HUES48 (cell line): ENCODE measurements at regions not wholly inside any gene's neighbourhood (a gene's known extent, or its start where the extent isn't known, plus 50 kb on each side); places are given as distances from the start of the nearest gene placed in this dataset.

Experiments
- H3K27ac ChIP-seq: one replicate; pipeline ENCODE4 v1.7.0; 2013; ENCODE audit warnings: low read depth, low read length, inconsistent platforms
- H3K27me3 ChIP-seq: 2 replicates; pipeline ENCODE4 v1.6.1; 2013; ENCODE audit warnings: mild to moderate bottlenecking, low read length; ENCODE audit not compliant: control insufficient read depth, insufficient read depth
- H3K36me3 ChIP-seq: 2 replicates; pipeline ENCODE4 v1.6.1; 2013; ENCODE audit warnings: low read length; ENCODE audit not compliant: control insufficient read depth, insufficient read depth
- H3K4me1 ChIP-seq: 2 replicates; pipeline ENCODE4 v1.6.1; 2013; ENCODE audit warnings: mild to moderate bottlenecking, low read length; ENCODE audit not compliant: control insufficient read depth, insufficient read depth
- H3K4me3 ChIP-seq: 2 replicates; pipeline ENCODE4 v1.5.1; 2013; ENCODE audit warnings: mild to moderate bottlenecking, low read depth, low read length
- H3K9ac ChIP-seq: 2 replicates; pipeline ENCODE4 v1.6.1; 2013; ENCODE audit warnings: mild to moderate bottlenecking, low read depth, low read length, moderate library complexity
- H3K9me3 ChIP-seq: 2 replicates; pipeline ENCODE4 v1.6.1; 2013; ENCODE audit warnings: low read length; ENCODE audit not compliant: control insufficient read depth, insufficient read depth

DNA sequence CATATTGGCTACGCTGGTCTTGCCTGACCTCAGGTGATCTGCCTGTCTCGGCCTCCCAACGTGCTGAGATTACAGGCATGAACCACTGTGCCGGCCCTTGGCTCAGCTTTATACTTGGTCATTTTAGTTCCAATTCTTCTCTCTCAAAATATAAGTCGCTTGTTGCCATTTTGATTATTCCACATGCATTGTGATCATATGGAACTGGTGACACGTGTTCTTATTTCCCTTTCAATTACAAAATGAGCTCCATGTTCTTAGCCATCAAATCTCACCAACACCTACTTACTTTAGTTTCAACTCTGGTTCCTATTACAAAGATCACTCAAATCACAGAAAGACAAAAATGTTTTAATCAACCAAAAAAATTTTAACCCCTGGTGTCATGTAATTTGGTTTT lies 1711.7 kb downstream of the TP53TG3F start:
- Histone ChIP-seq H3K9ac (no peak overlapping the region), H3K4me3 (no peak overlapping the region), H3K9me3 (peaks cover 47% of the 10 kb centered on the region), H3K36me3 (no peaks in the 10 kb centered on the region), H3K27me3 (no peaks in the 10 kb centered on the region), H3K27ac (no peak overlapping the region), H3K4me1 (no peaks in the 10 kb centered on the region)

DNA sequence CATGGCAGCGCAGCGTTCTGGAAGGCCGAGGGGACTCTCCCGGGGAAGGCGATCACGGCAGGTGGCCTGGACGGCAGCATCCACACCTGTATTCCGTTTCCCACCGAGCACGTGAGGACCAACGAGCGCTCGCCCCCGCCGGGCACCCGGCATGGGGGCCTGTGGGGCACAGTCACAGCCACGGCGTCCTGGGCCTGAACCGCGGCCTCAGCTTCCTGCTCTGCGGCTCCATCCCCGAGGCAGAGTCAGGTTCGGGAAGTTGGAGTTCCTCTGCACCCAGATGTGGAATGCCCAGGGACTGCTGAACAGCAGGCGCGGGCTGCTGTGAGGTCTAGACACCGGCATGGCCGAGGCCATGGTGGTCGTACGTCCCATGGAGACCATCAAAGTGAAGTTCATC lies 1713.9 kb downstream of the TP53TG3F start:
- H3K4me1 ChIP-seq = no peaks in the 10 kb centered on the region

DNA sequence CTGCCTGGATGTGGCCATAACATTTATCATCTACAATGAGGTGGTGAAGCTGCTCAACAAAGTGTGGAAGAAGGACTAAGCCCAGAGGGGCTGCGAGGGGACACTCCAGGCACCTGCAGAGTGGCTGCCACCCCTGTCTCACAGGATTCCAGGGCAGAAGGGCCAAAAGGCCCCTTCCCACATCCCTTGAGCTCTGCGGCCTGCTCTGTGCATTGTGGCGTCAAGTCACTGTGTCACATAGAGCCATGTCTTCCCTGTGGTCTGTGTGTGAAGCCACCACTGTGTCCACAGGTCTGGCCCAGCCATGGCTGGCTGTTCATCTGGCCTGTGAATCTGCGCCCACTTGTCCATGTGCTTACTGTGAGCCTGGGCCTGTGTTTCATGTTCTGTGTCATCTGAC lies 1714.6 kb downstream of the TP53TG3F start:
- Histone ChIP-seq H3K9ac (no peak overlapping the region), H3K9me3 (peaks cover 73% of the 10 kb centered on the region)

More for the DNA sequence above, 1713.9 kb downstream of the TP53TG3F start:
- peaks cover 67% of the 10 kb centered on the region for H3K9me3 ChIP-seq
- H3K9ac ChIP-seq = no peak overlapping the region
- no peaks in the 10 kb centered on the region for H3K36me3 ChIP-seq
- no peak overlapping the region for H3K4me3 ChIP-seq
- no peak overlapping the region for H3K27ac ChIP-seq
- H3K27me3 ChIP-seq = no peaks in the 10 kb centered on the region

DNA sequence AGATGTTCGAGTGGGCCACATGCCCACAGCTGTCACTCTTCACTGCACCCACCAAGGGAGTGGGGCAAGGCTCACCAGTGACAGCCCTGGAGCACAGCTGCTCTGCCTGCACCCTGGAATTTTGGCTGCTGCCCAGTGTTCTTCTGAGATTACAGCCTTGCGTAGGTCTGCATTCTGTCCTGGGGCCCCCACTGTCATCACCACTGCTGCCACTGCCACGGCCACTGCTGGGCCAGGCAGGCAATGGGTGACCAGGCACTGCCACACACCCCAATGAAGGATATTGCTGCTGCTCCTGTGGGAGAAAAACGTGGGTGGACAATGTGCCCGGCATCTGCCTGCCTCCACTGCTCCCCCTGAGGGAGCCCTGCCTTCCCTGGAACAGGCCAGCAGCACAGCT lies 1717.0 kb downstream of the TP53TG3F start:
- Histone ChIP-seq H3K27ac (no peak overlapping the region), H3K27me3 (no peaks in the 10 kb centered on the region), H3K9ac (no peak overlapping the region), H3K4me1 (no peaks in the 10 kb centered on the region), H3K36me3 (no peaks in the 10 kb centered on the region), H3K4me3 (no peak overlapping the region), H3K9me3 (peaks cover 89% of the 10 kb centered on the region)

More for the DNA sequence above, 1714.6 kb downstream of the TP53TG3F start:
- Histone ChIP-seq H3K4me3 (no peak overlapping the region), H3K27ac (no peak overlapping the region), H3K36me3 (no peaks in the 10 kb centered on the region), H3K4me1 (no peaks in the 10 kb centered on the region), H3K27me3 (no peaks in the 10 kb centered on the region)

DNA sequence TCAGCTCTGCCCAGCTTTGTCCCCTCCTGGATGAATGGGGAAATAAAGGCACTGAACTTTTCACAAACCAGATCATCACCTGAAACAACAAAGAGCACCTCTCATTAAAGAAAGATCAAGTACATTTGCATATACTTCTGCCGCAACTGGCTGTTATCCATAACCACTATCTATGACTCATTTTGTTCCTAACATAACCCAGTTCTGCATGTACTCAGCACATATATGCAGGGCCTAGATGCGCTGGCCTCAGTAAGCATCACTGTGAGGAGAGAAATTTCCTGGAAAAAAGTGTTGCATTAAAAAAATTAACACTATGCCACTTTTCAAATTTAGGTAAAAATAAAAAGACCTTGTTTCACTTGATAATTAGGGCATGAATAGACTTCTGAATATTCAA lies 1718.4 kb downstream of the TP53TG3F start:
- H3K4me1 ChIP-seq = no peaks in the 10 kb centered on the region
- H3K27me3 ChIP-seq = no peaks in the 10 kb centered on the region
- H3K9me3 ChIP-seq = peaks cover 90% of the 10 kb centered on the region

DNA sequence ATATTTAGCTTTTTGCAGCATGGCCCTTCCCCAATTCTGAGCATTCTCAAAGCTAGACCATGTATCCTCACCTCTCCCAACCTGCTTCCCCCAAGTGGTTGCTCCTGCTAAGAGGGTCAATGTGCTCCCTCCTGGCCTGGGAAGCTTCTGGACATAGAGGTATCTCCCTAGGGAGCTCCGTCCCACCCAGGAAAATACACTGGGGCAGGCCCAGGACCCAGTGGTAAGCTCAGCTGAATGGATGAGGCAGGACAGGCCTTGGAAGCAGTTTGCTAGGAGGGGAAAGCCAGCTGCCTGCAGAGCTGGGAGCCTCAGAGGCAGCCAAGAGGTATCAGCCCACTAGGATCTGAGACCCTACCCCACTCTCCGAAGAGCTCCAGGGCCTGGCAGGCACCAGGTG lies 1721.6 kb downstream of the TP53TG3F start:
- Histone ChIP-seq H3K36me3 (no peaks in the 10 kb centered on the region), H3K4me3 (no peak overlapping the region), H3K9ac (no peak overlapping the region), H3K4me1 (no peaks in the 10 kb centered on the region), H3K27ac (no peak overlapping the region), H3K27me3 (no peaks in the 10 kb centered on the region), H3K9me3 (peaks cover 96% of the 10 kb centered on the region)

More for the DNA sequence above, 1718.4 kb downstream of the TP53TG3F start:
- Histone ChIP-seq H3K36me3 (no peaks in the 10 kb centered on the region), H3K4me3 (no peak overlapping the region; the same call in 1 of the 2 replicates), H3K27ac (no peak overlapping the region), H3K9ac (no peak overlapping the region)

DNA sequence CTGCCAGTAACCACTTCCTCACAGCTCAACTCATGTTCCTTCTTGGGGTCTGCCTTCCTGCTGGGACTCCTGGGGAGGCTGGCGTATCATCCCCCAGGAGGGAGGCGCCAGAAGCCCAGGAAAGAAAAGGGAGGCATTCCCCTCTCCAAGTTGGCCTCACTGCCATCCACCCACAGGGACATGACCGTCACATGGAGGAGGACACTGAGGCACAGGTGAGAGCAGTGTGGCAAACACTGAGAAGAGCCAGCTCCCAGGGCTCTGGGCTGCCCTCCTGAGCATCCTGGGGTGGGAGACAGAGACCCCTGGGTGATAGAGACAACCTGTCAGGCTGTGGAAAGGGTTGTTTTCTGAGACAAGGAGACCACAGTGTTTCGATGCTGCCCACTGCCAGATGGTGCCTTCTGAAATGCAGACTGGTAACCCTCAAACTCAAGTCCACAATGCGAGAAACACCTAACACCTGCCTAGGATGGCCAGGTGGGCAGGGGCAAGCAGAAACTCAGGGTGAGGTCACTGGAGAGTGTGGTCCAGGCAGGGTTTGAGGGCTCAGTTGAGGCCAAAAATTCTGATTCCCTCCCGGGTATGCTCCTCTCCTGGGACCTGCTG lies 1722.1 kb downstream of the TP53TG3F start:
- Histone ChIP-seq H3K4me1 (no peaks in the 10 kb centered on the region), H3K4me3 (no peak overlapping the region), H3K9ac (no peak overlapping the region), H3K9me3 (peaks cover 97% of the 10 kb centered on the region), H3K27ac (no peak overlapping the region), H3K27me3 (no peaks in the 10 kb centered on the region), H3K36me3 (no peaks in the 10 kb centered on the region)

DNA sequence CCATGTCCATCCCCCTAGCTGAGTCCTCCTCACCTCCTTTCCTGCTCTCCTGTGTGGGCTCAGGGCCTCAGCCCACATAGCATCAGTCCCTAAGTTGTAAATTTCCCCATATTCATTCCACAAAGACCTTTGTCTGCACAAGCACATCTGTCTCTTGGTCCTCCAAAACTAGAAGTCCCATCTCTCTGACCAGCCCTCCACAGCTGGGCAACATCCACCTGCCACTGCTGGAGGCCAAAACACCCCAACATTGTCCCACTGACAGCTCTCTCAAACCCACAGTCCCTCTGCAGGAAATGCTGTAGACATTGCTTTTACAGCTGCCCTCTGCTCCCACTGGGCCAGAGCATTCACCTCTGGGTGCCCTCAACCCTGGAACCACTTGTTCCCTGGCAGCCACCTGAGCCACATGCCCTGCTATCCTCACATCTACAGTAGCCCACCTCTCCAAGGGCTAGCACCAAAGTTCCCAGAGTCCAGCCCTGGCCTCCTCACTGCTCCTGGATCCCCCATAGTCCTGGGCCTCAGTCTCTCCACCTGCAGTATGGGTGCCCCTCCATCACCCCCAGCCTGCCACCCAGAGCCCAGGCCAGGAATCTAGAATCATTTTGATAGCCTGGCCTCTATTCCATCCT lies 1722.7 kb downstream of the TP53TG3F start:
- no peaks in the 10 kb centered on the region for H3K36me3 ChIP-seq
- no peak overlapping the region for H3K27ac ChIP-seq
- no peaks in the 10 kb centered on the region for H3K27me3 ChIP-seq
- no peak overlapping the region for H3K9ac ChIP-seq
- no peak overlapping the region for H3K4me3 ChIP-seq
- no peaks in the 10 kb centered on the region for H3K4me1 ChIP-seq
- H3K9me3 ChIP-seq = peaks cover 97% of the 10 kb centered on the region

DNA sequence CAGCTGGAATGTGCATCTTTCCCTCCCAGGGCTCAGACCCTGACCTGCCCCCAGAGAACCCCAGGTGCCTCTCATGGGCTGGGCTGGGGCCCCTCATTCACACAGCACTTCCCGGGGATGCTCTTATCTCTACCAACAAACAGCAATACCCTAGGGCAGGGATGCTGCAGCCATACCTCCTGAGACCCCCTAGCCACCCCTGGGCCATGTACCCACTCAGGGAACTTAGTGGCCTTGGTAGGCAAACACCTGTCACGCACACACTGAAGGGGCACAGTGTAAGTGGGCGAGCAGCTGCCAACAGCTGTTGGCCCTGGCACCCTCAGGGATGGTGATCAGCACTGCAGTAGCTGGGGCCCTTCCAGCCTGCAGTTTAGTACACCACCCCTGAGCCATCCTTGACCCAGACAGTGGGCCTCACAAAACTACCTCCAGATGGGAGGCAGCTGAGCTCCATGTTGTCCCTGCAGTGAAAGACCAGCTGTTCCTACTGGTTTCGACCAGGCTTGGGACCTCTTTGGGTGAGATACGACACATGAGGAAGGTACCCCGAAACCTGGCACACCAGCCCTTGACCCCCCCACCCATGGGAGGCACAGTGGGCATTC lies 1723.6 kb downstream of the TP53TG3F start:
- H3K36me3 ChIP-seq = no peaks in the 10 kb centered on the region
- no peaks in the 10 kb centered on the region for H3K4me1 ChIP-seq
- H3K27me3 ChIP-seq = no peaks in the 10 kb centered on the region
- no peak overlapping the region for H3K9ac ChIP-seq
- H3K4me3 ChIP-seq = no peak overlapping the region
- H3K27ac ChIP-seq = no peak overlapping the region
- H3K9me3 ChIP-seq = peaks cover 98% of the 10 kb centered on the region

DNA sequence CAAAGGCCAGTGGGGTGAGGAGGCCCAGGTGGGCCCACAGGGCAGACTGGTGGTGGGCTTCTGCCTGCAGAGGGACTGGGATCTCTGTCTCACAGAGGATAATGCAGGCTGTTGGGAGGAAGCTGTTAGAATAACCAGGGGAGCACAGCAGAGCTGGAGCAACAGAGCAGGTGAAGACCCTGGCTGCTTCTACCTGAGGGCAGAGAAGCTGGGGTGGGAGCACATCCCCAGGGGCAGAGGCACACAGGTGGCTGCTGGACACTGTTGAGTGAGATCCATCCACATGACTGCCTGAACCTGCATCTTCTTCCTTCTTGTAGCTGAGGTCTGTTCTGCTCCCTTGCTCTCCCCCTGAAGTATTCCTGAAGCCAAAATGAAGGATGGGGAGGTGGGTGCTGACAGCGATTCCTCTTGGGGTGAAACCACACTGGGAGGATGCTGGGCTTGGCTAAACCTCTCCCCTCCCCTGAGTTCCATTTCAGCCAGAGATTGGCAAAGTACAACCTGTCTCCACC lies 1725.0 kb downstream of the TP53TG3F start:
- Histone ChIP-seq H3K4me3 (no peak overlapping the region), H3K9me3 (peaks cover 98% of the 10 kb centered on the region), H3K27me3 (no peaks in the 10 kb centered on the region), H3K4me1 (no peaks in the 10 kb centered on the region), H3K9ac (no peak overlapping the region), H3K27ac (no peak overlapping the region), H3K36me3 (no peaks in the 10 kb centered on the region)

DNA sequence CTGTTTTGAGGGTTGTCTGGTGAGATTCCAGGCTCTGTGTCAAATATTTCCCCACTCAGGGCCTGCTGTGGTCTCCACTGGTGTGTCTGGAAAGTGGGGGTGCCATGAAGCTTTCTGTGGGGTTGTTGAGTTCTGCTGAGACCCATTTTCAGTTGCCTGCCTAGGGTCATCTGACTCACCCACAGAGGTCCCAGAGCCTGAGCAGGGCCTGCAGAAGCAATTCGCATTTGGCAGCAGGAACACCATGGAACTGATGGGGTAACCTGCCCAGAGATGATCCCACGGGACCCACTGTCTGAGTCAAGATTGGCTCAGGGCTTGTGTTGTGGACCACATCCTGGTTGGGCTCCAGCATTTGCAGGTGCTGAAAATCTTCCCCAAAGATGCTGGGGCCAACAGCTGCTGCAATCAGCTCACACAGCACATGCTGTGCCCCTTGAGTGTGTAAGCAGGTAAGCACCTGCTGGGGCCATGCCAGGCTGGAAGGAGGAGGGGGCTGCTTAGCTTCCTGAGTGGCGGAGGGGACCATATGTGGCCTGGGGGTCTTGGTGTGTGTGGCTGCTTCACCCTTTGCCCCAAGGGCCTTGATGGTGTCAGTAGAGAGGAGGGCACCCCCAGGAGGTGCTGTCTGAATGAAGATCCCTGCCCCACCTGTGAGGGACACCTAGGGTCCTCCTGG lies 1726.1 kb downstream of the TP53TG3F start:
- Histone ChIP-seq H3K36me3 (no peaks in the 10 kb centered on the region), H3K27me3 (no peaks in the 10 kb centered on the region), H3K4me1 (no peaks in the 10 kb centered on the region), H3K4me3 (no peak overlapping the region), H3K9me3 (peaks cover 96% of the 10 kb centered on the region), H3K27ac (no peak overlapping the region), H3K9ac (no peak overlapping the region)
